DND-41 (cell line): ENCODE measurements at regions not wholly inside any gene's neighbourhood (a gene's known extent, or its start where the extent isn't known, plus 50 kb on each side); places are given as distances from the start of the nearest gene placed in this dataset.
A peak's percentile ranks its signal among the peaks of the same experiment; 100 is the strongest.

Experiments used
- ATAC-seq: fragments of 200-7000 bp; cut with Tn5 transposase; 3 replicates; pipeline ENCODE4 v1.9.1; 2021; ENCODE audit warnings: low read depth; ENCODE audit not compliant: insufficient read depth
- DNase-seq: peaks from one replicate; pipeline ENCODE4 v3.0.0-alpha.2; 2020
- H2AFZ ChIP-seq: 2 replicates; pipeline ENCODE4 v1.6.0; 2012; ENCODE audit warnings: low read depth, low read length
- H3K27ac ChIP-seq: 2 replicates; pipeline ENCODE4 v1.5.1; 2012; ENCODE audit warnings: low read length, inconsistent platforms
- H3K27me3 ChIP-seq: fragments of 200-600 bp; sonication (generic); 2 replicates; pipeline ENCODE4 v1.6.0; 2012; ENCODE audit warnings: low read length, mild to moderate bottlenecking, inconsistent platforms; ENCODE audit not compliant: insufficient read depth, poor library complexity
- H3K36me3 ChIP-seq: 2 replicates; pipeline ENCODE4 v1.5.1; 2012; ENCODE audit warnings: low read length, inconsistent platforms; ENCODE audit not compliant: insufficient read depth
- H3K4me1 ChIP-seq: 2 replicates; pipeline ENCODE4 v1.5.1; 2012; ENCODE audit warnings: mild to moderate bottlenecking, low read length; ENCODE audit not compliant: insufficient read depth
- H3K4me2 ChIP-seq: 2 replicates; pipeline ENCODE4 v1.6.0; 2012; ENCODE audit warnings: mild to moderate bottlenecking, moderate library complexity, low read length, inconsistent platforms; ENCODE audit not compliant: insufficient read depth
- H3K4me3 ChIP-seq, 2 experiments: fragments of 200-600 bp in 1 of 2; shearing (Covaris generic) in 1 of 2; 2 replicates each; pipeline ENCODE4 v1.5.1; 2012 to 2016; ENCODE audit warnings: inconsistent platforms in 2 of 2, low read length in 2 of 2, mild to moderate bottlenecking in 2 of 2, low read depth in 1 of 2, moderate library complexity in 1 of 2
- H3K79me2 ChIP-seq: 2 replicates; pipeline ENCODE4 v1.6.0; 2012; ENCODE audit warnings: low read length, inconsistent platforms; ENCODE audit not compliant: insufficient read depth
- H3K9ac ChIP-seq: 2 replicates; pipeline ENCODE4 v1.6.0; 2012; ENCODE audit warnings: low read depth, mild to moderate bottlenecking, inconsistent platforms, low read length, moderate library complexity
- H3K9me3 ChIP-seq: 2 replicates; pipeline ENCODE4 v1.5.1; 2012; ENCODE audit warnings: low read length, moderate library complexity, mild to moderate bottlenecking, inconsistent platforms; ENCODE audit not compliant: insufficient read depth, severe bottlenecking
- H4K20me1 ChIP-seq: 2 replicates; pipeline ENCODE4 v1.6.0; 2012; ENCODE audit warnings: low read length; ENCODE audit not compliant: insufficient read depth
- CTCF ChIP-seq: IDR thresholded peaks from 2 replicates; pipeline ENCODE4 v1.5.1; 2012; ENCODE audit warnings: borderline replicate concordance, low read length, moderate library complexity, mild to moderate bottlenecking; ENCODE audit not compliant: poor library complexity, severe bottlenecking; ENCODE audit errors: extremely low read depth
- EZH2 ChIP-seq: IDR thresholded peaks from 3 replicates; pipeline ENCODE4 v1.6.1; 2012; ENCODE audit warnings: borderline replicate concordance, low read depth, mild to moderate bottlenecking, moderate library complexity, low read length, inconsistent platforms; ENCODE audit not compliant: severe bottlenecking

GRCh38 chr1:70674941-70675685 is 264.0 kb downstream of the CTH start:
- H3K36me3 ChIP-seq: no peaks in the 10 kb centered on the region
- no peaks in the 10 kb centered on the region for H3K27me3 ChIP-seq
- no peaks in the 10 kb centered on the region for H4K20me1 ChIP-seq
- H3K4me1 ChIP-seq: peaks cover 5% of the 10 kb centered on the region
- DNase-seq (no peak), ATAC-seq (no peak; the same call in 2 of the 3 replicates)
- H2AFZ ChIP-seq: no peak overlapping the region
- no peaks in the 10 kb centered on the region for H3K9me3 ChIP-seq
- H3K9ac ChIP-seq: no peak overlapping the region
- TF ChIP-seq CTCF: no peak
- no peak for TF ChIP-seq EZH2
- H3K79me2 ChIP-seq: no peaks in the 10 kb centered on the region
- H3K4me2 ChIP-seq: no peak overlapping the region
- no peak overlapping the region for H3K27ac ChIP-seq
- H3K4me3 ChIP-seq: no peak overlapping the region

- H3K4me2 ChIP-seq: no peak overlapping the region
- ATAC-seq: peak; percentile 84
- TF ChIP-seq CTCF (no peak), EZH2 (no peak)
- H4K20me1 ChIP-seq: no peaks in the 10 kb centered on the region
- no peaks in the 10 kb centered on the region for H3K36me3 ChIP-seq
- H2AFZ ChIP-seq: no peak overlapping the region
- H3K9me3 ChIP-seq: no peaks in the 10 kb centered on the region
- no peak overlapping the region for H3K9ac ChIP-seq
- peak; percentile 23 for DNase-seq
- no peak overlapping the region for H3K27ac ChIP-seq
- peaks cover 5% of the 10 kb centered on the region for H3K4me1 ChIP-seq
- H3K4me3 ChIP-seq: no peak overlapping the region
- H3K27me3 ChIP-seq: no peaks in the 10 kb centered on the region
- H3K79me2 ChIP-seq: no peaks in the 10 kb centered on the region
These were observed 264.7 kb downstream of the CTH start for GRCh38 chr1:70675737-70676156.

GRCh38 chr1:70685300-70686286 is 274.5 kb downstream of the CTH start:
- no peaks in the 10 kb centered on the region for H3K36me3 ChIP-seq
- no peak overlapping the region for H2AFZ ChIP-seq
- TF ChIP-seq EZH2 (no peak), CTCF (peak; percentile 90)
- no peaks in the 10 kb centered on the region for H3K4me1 ChIP-seq
- ATAC-seq (peak; percentile 97), DNase-seq (peak; percentile 61)
- H3K9ac ChIP-seq: no peak overlapping the region
- H3K4me3 ChIP-seq: no peak overlapping the region
- no peaks in the 10 kb centered on the region for H3K9me3 ChIP-seq
- no peaks in the 10 kb centered on the region for H3K27me3 ChIP-seq
- H3K79me2 ChIP-seq: no peaks in the 10 kb centered on the region
- no peak overlapping the region for H3K4me2 ChIP-seq
- H4K20me1 ChIP-seq: no peaks in the 10 kb centered on the region
- H3K27ac ChIP-seq: no peak overlapping the region
